OCI-LY7 (cell line): ENCODE measurements at regions not wholly inside any gene's neighbourhood (a gene's known extent, or its start where the extent isn't known, plus 50 kb on each side); places are given as distances from the start of the nearest gene placed in this dataset.

Experiments
- BruUV-seq: library from RNA; stranded (reverse); fragments of 400-500 nt; replicated peaks from 2 replicates; lab custom pipeline; 2021; lab: Mats Ljungman, UMichigan
- CTCF ChIA-PET: fragments of 300-600 bp; sonication (Branson Sonifier 250); formaldehyde crosslinking; loops from one replicate; lab custom pipeline; 2022; ENCODE audit warnings: antibody characterized with exemption; ENCODE audit not compliant: unreplicated experiment; lab: Charles Lee
- POLR2A ChIA-PET: fragments of 300-600 bp; sonication (Branson Sonifier 250); formaldehyde crosslinking; loops from one replicate; lab custom pipeline; 2022; ENCODE audit warnings: antibody characterized with exemption; lab: Charles Lee
- DNase-seq: peaks from one replicate; pipeline ENCODE4 v3.0.0-alpha.2; 2015; ENCODE audit warnings: low spot score
- H2AFZ ChIP-seq: fragments of 200-600 bp; sonication (generic), shearing (Covaris generic); 2 replicates; pipeline ENCODE4 v1.6.1; 2014; ENCODE audit warnings: mild to moderate bottlenecking, antibody characterized with exemption, low read length, moderate library complexity
- H3K27ac ChIP-seq: fragments of 200-600 bp; sonication (generic); 2 replicates; pipeline ENCODE4 v1.5.1; 2014; ENCODE audit warnings: mixed run types, low read depth, mild to moderate bottlenecking, moderate library complexity, low read length, inconsistent platforms; ENCODE audit not compliant: poor library complexity, severe bottlenecking
- H3K36me3 ChIP-seq: fragments of 200-600 bp; sonication (generic); 2 replicates; pipeline ENCODE4 v1.6.1; 2014; ENCODE audit warnings: mild to moderate bottlenecking, antibody characterized with exemption, low read length, moderate library complexity, mixed read lengths; ENCODE audit not compliant: insufficient read depth
- H3K4me1 ChIP-seq: fragments of 200-600 bp; sonication (generic); 2 replicates; pipeline ENCODE4 v1.5.1; 2014; ENCODE audit warnings: mild to moderate bottlenecking, low read length; ENCODE audit not compliant: insufficient read depth, poor library complexity, severe bottlenecking
- H3K4me2 ChIP-seq: fragments of 200-600 bp; sonication (generic); 2 replicates; pipeline ENCODE4 v1.6.1; 2014; ENCODE audit warnings: mild to moderate bottlenecking, low read length
- H3K4me3 ChIP-seq: fragments of 200-600 bp; sonication (generic); 2 replicates; pipeline ENCODE4 v1.5.1; 2014; ENCODE audit warnings: mild to moderate bottlenecking, low read depth, low read length; ENCODE audit not compliant: poor library complexity, severe bottlenecking
- H3K79me2 ChIP-seq: fragments of 200-600 bp; sonication (generic); 2 replicates; pipeline ENCODE4 v1.6.1; 2016; ENCODE audit warnings: low read depth, mild to moderate bottlenecking, low read length, moderate library complexity, mixed read lengths; ENCODE audit not compliant: insufficient read depth
- H3K9me2 ChIP-seq: fragments of 200-600 bp; sonication (generic); 2 replicates; pipeline ENCODE4 v1.6.1; 2016; ENCODE audit warnings: mild to moderate bottlenecking, low read length, mixed read lengths; ENCODE audit not compliant: insufficient read depth
- H3K9me3 ChIP-seq: fragments of 200-600 bp; sonication (generic); 2 replicates; pipeline ENCODE4 v1.6.1; 2014; ENCODE audit warnings: mild to moderate bottlenecking, mixed run types, low read length, mixed read lengths
- H4K20me1 ChIP-seq: fragments of 200-600 bp; sonication (generic); 2 replicates; pipeline ENCODE4 v1.6.1; 2014; ENCODE audit warnings: mild to moderate bottlenecking, antibody characterized with exemption, low read length, moderate library complexity, mixed read lengths; ENCODE audit not compliant: insufficient read depth
- CTCF ChIP-seq: fragments of 200-600 bp; sonication (generic); conservative IDR thresholded peaks from 2 replicates; pipeline ENCODE4 v1.5.1; 2014; ENCODE audit warnings: mild to moderate bottlenecking, antibody characterized with exemption, low read length, moderate library complexity, mixed read lengths
- EZH2phosphoT487 ChIP-seq: fragments of 200-600 bp; sonication (generic); IDR thresholded peaks from 2 replicates; pipeline ENCODE4 v1.6.1; 2018; ENCODE audit warnings: low read depth, borderline replicate concordance, mild to moderate bottlenecking, mixed run types, antibody characterized with exemption, low read length, moderate library complexity, mixed read lengths
- intact Hi-C: fragments of 100-400 bp; cut with micrococcal nuclease; formaldehyde crosslinking; loops from one replicate; pipeline ENCODE4 v1.10.0; 2022; ENCODE audit not compliant: unreplicated experiment

- H3K4me2 ChIP-seq: no peak overlapping the region
- H3K9me3 ChIP-seq: no peaks in the 10 kb centered on the region
- no peak overlapping the region for H3K27ac ChIP-seq
- no peak for TF ChIP-seq CTCF
- TF ChIP-seq EZH2phosphoT487: no peak
- POLR2A ChIA-PET: no interaction called here
- no peaks in the 10 kb centered on the region; the same call in 1 of the 2 replicates for H3K9me2 ChIP-seq
- CTCF ChIA-PET: no interaction called here
- H3K36me3 ChIP-seq: no peaks in the 10 kb centered on the region
- no peak for DNase-seq
- BruUV-seq: no TSS peak
- H3K4me1 ChIP-seq: no peaks in the 10 kb centered on the region
- no peaks in the 10 kb centered on the region for H4K20me1 ChIP-seq
- intact Hi-C loops: no loop called here
- H2AFZ ChIP-seq: no peak overlapping the region
- no peak overlapping the region for H3K4me3 ChIP-seq
- H3K79me2 ChIP-seq: no peaks in the 10 kb centered on the region
These were observed 758.0 kb downstream of the FRK start for GRCh38 chr6:115302731-115303130.

GRCh38 chr6:115287467-115287866 is 773.2 kb downstream of the FRK start:
- TF ChIP-seq EZH2phosphoT487 (no peak), CTCF (no peak)
- no peak for DNase-seq
- Histone ChIP-seq H3K9me3 (no peaks in the 10 kb centered on the region), H3K4me3 (no peak overlapping the region), H2AFZ (no peak overlapping the region), H3K36me3 (no peaks in the 10 kb centered on the region), H4K20me1 (no peaks in the 10 kb centered on the region), H3K4me1 (no peaks in the 10 kb centered on the region), H3K9me2 (no peaks in the 10 kb centered on the region), H3K4me2 (no peak overlapping the region), H3K79me2 (no peaks in the 10 kb centered on the region), H3K27ac (no peak overlapping the region)
- CTCF ChIA-PET: no interaction called here
- intact Hi-C loops: no loop called here
- no TSS peak for BruUV-seq
- POLR2A ChIA-PET: no interaction called here

GRCh38 chr6:115276881-115277565 is 783.7 kb downstream of the FRK start:
- H4K20me1 ChIP-seq: no peaks in the 10 kb centered on the region
- intact Hi-C loops: no loop called here
- DNase-seq: no peak
- no peak for TF ChIP-seq EZH2phosphoT487
- no peak for TF ChIP-seq CTCF
- no peaks in the 10 kb centered on the region for H3K4me1 ChIP-seq
- CTCF ChIA-PET: no interaction called here
- H3K79me2 ChIP-seq: no peaks in the 10 kb centered on the region
- no peaks in the 10 kb centered on the region for H3K9me2 ChIP-seq
- no peak overlapping the region for H2AFZ ChIP-seq
- H3K27ac ChIP-seq: no peak overlapping the region
- BruUV-seq: no TSS peak
- no peaks in the 10 kb centered on the region for H3K36me3 ChIP-seq
- no peak overlapping the region for H3K4me3 ChIP-seq
- POLR2A ChIA-PET: interaction anchor here (0.8 kb wide), 1 partner anchor 13 kb away, joined by 3 read pairs; no protein-coding TSS in a partner anchor
- H3K4me2 ChIP-seq: no peak overlapping the region
- H3K9me3 ChIP-seq: no peaks in the 10 kb centered on the region
